ENCODE measurements at regions not wholly inside any gene's neighbourhood (a gene's known extent, or its start where the extent isn't known, plus 50 kb on each side); places are given as distances from the start of the nearest gene placed in this dataset.

DNA sequence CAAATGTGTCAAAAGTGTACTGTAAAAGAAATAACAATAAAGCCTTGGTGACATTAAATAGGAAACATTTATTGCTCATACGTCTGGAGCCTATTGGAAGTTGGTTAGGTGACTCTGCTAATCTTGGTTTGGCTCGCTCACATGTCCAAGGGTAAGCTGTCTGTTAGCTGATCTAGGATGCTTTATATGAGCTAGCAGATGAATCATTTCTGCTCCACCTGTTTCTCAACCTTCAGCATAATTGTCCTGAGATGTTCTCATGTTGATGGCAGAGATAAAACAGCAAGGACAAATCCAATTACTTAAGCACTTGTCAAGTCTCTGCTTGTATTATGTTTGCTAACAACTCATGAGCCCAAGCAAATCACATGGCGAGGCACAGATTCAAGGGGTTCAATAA lies 56.0 kb upstream of the CD53 start:
- peak; percentile 76 for DNase-seq (ENCODE audit: low read depth, low spot score)
- H3K27ac ChIP-seq: no peak overlapping the region

DNA sequence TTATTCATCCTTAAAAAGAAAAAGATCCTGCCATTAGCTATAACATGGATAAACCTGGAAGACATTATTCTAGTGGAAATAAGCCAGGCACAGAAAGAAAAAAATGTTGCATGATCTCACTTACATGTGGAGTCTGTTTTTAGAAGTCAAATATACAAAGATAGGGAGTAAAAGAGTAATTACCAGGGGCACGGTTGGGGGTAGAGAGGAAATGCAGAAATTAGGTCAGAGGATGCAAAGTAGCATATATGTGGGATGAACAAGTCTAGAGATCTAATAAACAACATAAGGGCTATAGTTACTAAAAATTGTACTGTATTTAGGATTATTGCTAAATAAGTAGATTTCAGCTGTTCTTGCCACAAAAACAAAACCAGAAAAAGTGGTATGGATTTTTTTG lies 61.4 kb upstream of the CD53 start:
- no peak for DNase-seq (ENCODE audit: low read depth, low spot score)
- no peak overlapping the region for H3K27ac ChIP-seq

- no peak overlapping the region for H3K27ac ChIP-seq
- no peak for DNase-seq (ENCODE audit: low read depth, low spot score)
Observed at GRCh38 chr1:110800079-110800478, 72.9 kb upstream of the CD53 start.

GRCh38 chr1:110798691-110799256 lies 74.2 kb upstream of the CD53 start:
- DNase-seq (ENCODE audit: low read depth, low spot score): no peak
- H3K27ac ChIP-seq: no peak overlapping the region

DNA sequence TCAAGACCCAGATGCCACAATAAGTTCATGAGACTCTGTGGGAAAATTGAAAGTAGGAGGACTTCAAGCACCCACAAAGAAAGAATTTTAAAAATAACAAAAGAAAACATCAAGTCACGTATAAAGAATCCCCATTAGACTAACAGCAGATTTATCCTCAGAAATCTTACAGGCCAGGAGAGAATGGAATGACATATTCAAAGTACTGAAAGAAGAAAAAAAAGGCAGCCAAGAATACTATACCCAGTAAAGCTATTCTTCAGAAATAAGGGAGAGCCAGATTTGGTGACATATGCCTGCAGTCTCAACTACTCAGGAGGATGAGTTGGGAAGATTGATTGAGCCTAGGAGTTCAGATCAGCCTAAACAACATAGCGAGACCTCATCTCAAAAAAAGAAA lies 84.3 kb upstream of the CD53 start:
- no peak overlapping the region for H3K27ac ChIP-seq
- no peak for DNase-seq (ENCODE audit: low read depth, low spot score)

DNA sequence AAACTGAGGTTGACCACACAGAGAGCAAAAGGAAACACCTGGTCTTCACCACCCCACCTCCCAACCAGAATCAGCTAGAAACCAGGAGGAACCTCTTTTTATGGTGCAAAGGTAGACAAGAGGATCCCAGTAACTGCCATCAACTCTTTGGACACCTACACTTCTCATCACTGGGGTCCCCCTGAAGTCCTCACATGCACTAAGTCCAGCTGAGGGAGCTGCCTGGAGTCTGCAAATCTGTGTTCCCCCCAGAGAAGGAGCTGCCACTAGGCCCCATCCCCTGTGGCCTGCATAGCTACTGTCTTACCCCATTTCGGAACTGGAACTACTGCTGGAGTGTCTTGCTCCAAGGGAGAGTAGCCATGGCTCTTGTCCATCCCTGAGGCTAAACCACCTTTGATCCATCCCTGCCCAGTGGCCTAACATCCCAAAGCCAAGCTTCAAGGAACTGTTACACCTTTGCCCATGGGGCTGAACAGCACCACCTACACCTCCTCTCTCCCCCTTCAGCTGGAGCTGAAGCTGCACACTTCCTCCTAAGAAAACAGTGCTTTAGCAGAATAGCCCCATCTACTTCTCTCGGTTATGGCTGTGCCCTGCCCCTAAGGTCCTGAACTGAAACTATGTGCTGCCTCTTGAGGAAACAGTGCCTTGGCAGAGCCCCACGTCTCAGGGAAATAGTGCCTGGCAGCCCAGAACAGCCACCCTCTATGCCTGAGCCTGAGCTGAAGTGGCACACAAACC lies 85.4 kb upstream of the CD53 start:
- no peak for DNase-seq (ENCODE audit: low read depth, low spot score)
- no peak overlapping the region for H3K27ac ChIP-seq

DNA sequence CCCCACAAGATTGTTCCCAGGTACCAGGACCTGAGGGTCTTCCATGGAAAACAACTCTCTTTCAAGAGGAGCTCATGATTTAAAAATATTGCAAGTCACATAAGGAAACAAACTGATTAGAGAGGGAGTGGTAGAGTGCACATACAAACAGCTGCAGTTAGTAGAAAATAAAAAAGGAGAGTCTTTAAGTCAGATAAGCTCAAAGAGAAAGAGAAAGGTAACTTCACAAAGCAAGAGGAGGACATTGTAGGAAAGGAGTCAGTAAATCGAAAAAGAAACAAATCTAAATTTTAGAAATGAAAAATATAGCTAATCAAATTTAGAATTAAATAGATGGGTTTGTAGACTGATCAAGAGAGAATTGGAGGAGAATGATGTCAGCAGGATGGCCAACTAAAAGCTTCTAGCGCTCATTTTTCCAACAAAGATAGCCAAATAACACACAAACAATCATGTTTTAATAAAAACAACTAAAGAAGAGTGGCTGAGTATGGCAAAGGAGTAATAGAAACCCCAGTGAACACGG lies 86.1 kb upstream of the CD53 start:
- DNase-seq (ENCODE audit: low read depth, low spot score): no peak
- H3K27ac ChIP-seq: no peak overlapping the region

- no peak for DNase-seq (ENCODE audit: low read depth, low spot score)
- H3K27ac ChIP-seq: no peak overlapping the region
Observed at GRCh38 chr1:110785612-110786011, 87.3 kb upstream of the CD53 start.

DNA sequence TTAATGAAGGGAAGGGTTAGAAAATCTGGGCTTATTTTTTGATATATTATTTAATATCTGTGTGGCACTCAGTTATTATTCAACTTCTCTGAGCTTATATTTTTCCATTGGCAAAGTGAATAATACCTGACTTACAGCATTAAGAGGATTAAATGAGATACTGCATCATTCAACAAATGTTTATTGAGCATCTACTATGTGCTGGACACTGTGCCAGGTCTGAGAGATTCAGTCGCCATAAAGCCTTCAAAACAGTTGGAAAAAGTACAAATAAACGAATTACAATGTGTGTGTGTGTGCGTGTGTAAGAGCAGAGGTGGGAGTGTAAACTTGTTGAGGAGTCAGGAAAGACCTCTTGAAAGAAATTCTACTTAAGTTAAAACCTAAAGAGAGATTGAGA lies 87.9 kb upstream of the CD53 start:
- no peak for DNase-seq (ENCODE audit: low read depth, low spot score)
- H3K27ac ChIP-seq: no peak overlapping the region

DNA sequence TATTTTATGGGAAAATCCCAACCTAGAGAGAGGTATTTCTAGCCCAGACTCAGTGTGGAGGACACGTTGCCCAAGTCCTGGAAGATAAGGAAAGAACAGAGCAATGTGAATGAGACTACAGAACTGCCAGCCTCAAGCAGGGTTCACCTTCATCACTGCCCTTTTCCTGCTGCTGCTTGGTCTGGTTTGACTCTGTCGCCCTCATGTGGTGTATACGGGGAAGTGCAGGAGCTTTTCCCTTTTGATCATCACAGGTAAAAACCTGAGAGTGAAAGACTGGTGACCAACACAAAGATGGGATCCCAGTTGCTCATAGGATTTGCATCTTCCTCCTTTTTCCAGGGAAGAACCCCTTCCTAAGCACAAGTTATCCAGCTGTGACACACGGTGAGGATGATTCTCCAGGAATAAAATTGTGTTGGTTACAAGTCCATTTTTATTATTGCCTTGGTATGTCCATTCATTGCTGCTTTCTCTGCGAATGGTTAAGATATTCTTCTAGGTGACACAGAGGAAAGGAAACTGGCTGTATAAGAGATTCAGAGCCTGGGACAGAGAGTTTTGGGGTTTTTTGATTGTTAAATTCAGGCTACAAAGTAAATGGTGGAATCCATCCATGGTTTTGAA lies 89.5 kb upstream of the CD53 start:
- DNase-seq (ENCODE audit: low read depth, low spot score): no peak
- no peak overlapping the region for H3K27ac ChIP-seq

- no peak overlapping the region for H3K27ac ChIP-seq
- DNase-seq (ENCODE audit: low read depth, low spot score): no peak
Observed at GRCh38 chr1:110781525-110781924, 91.4 kb upstream of the CD53 start.

- no peak overlapping the region for H3K27ac ChIP-seq
- no peak for DNase-seq (ENCODE audit: low read depth, low spot score)
Observed at GRCh38 chr1:110780600-110781484, 92.1 kb upstream of the CD53 start.

DNA sequence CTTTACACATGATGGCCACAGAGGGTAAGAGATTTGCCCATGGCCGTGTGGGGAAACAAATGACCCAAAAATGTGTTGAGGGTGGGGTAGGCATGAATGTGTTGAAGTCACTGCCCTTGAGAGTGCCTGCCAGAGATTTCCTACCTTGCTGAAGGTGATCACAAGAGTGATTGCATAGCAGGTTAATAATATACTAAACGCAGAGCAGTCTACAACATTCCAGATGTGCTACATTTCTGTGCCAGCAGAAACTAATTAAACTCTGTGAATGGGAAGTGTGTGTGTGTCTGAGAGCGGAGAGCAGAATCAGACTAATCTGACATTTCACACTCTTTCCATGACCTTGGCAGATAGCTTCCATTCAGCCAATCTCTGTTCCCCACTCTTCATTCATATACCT lies 93.3 kb upstream of the CD53 start:
- no peak for DNase-seq (ENCODE audit: low read depth, low spot score)
- H3K27ac ChIP-seq: no peak overlapping the region

DNA sequence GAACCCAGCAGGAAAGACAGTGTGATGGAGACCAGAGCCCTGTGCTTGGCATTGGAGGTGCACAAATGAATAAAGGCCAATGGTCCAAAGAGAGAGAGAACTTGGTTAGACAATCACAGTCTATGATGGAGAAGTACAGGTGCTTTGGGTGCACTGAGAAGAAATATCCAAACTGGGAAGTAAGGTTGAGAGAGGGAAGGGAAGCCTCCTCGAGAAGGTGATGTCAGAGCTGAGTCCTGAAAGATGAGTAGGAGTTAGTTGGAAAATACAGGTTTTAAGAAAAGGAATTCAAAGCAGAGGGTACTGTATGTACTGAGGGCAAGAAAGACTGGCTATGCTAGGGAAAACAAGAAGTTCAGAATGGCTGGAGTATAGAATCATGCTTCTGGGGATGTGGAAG lies 94.1 kb upstream of the CD53 start:
- no peak for DNase-seq (ENCODE audit: low read depth, low spot score)
- no peak overlapping the region for H3K27ac ChIP-seq

DNA sequence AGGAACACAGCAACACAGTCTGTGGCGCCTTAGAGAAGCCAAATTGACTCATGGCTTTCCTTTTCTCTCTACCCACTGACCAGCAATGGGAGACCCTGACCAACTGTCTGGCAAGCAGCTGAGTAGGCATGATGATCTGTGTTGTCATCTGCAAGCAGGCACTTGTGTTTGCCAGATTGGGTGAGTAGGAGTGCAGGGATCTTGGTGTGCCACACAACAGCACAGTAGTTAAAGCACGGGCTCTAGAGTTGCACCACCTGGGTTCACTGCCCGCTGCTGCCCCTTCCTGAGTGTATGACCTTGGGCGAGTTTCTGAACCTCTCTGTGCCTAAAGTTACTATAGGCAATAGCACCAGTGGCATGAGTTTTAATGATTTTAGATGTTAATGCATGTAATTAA lies 95.7 kb upstream of the CD53 start:
- H3K27ac ChIP-seq: no peak overlapping the region
- no peak for DNase-seq (ENCODE audit: low read depth, low spot score)

DNA sequence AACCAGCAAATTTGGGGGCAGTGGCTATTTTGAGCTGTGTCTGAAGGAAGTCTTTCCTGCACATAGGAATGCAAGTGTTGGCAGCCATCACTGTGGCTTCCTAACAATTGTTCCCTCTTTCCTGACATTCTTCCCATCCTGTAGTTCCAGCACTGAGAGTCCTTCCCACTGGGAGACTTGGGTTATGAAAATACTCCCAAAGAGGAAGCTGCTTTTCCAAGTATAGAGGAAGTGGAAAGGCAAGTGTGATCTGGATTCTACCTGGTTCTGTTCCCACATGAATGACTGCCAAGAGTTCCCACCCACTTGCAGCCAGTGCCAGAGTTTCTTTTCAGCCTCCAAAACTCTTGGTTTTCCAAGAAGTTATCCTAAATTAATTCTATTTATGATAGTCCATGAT lies 98.5 kb upstream of the CD53 start:
- H3K27ac ChIP-seq: no peak overlapping the region
- DNase-seq (ENCODE audit: low read depth, low spot score): no peak

GRCh38 chr1:110773813-110774212 lies 99.1 kb upstream of the KCNA3 start:
- no peak overlapping the region for H3K27ac ChIP-seq
- no peak for DNase-seq (ENCODE audit: low read depth, low spot score)

DNA sequence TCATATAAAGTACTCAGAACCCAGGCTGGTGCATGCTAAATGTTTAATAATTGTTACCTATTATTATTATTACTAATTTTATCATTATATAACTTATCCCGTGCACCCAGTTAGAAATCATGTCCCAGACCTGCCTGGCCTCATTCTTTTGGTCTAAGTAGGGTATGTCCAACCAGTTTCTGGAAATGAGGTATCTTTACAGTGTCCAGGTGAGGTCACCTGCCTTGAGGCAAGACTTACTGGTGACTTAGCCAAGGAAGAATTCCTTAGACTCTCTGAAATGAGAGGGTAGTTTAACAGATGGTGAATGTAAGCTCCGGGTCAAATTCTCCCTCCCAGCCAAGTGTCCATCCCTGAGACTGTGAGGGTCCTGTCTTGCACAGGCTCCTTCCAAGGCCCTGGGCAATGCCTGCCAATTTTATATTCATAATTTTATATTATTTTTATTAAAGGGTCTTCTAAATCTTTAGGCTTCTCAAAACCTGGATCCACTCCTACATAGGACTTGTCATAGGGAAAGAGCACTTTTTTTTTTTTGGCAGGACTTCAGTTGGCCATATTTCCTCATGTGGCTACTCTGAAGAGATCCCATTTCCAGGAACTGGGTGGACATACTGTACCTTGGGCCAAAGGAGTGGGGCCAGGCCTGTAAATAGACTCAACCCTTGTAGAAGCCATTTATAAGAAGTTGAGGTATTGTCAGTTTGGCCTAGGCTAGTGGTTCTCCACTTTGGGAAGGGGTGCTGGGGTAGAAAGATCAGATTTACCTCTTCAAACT lies 96.7 kb upstream of the KCNA3 start:
- peak; percentile 59 for DNase-seq (ENCODE audit: low read depth, low spot score)
- peak overlapping the region; percentile 78 for H3K27ac ChIP-seq

DNA sequence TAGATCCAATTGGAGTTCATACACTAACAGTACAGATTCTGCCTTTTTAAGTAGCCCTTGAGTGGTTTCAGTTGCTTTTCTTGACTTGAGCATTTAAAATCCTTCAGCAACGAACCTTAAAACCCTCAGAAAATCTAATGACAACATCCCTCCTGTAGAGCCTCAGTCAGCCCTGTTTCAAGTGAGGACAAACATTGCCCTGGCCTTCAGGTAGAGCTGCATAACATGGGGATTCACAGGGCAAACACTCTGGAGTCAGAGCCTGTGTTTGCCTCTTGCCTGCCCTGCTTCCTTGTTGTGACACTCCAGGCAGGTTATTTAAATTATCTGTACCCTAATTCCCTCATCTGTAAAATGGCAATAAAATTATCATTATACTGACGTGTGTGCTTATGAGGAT lies 96.1 kb upstream of the KCNA3 start:
- H3K27ac ChIP-seq: peak overlapping the region; percentile 78

GRCh38 chr1:110768605-110769004 lies 93.9 kb upstream of the KCNA3 start:
- no peak for DNase-seq (ENCODE audit: low read depth, low spot score)
- no peak overlapping the region for H3K27ac ChIP-seq

More for the DNA sequence above, 96.1 kb upstream of the KCNA3 start:
- no peak for DNase-seq (ENCODE audit: low read depth, low spot score)
